OCI-LY7 (cell line): ENCODE measurements at regions not wholly inside any gene's neighbourhood (a gene's known extent, or its start where the extent isn't known, plus 50 kb on each side); places are given as distances from the start of the nearest gene placed in this dataset.

Experiments
- BruUV-seq: library from RNA; stranded (reverse); fragments of 400-500 nt; replicated peaks from 2 replicates; lab custom pipeline; 2021; lab: Mats Ljungman, UMichigan
- CTCF ChIA-PET: fragments of 300-600 bp; sonication (Branson Sonifier 250); formaldehyde crosslinking; loops from one replicate; lab custom pipeline; 2022; ENCODE audit warnings: antibody characterized with exemption; ENCODE audit not compliant: unreplicated experiment; lab: Charles Lee
- POLR2A ChIA-PET: fragments of 300-600 bp; sonication (Branson Sonifier 250); formaldehyde crosslinking; loops from one replicate; lab custom pipeline; 2022; ENCODE audit warnings: antibody characterized with exemption; lab: Charles Lee
- DNase-seq: peaks from one replicate; pipeline ENCODE4 v3.0.0-alpha.2; 2015; ENCODE audit warnings: low spot score
- H2AFZ ChIP-seq: fragments of 200-600 bp; sonication (generic), shearing (Covaris generic); 2 replicates; pipeline ENCODE4 v1.6.1; 2014; ENCODE audit warnings: mild to moderate bottlenecking, antibody characterized with exemption, low read length, moderate library complexity
- H3K27ac ChIP-seq: fragments of 200-600 bp; sonication (generic); 2 replicates; pipeline ENCODE4 v1.5.1; 2014; ENCODE audit warnings: mixed run types, low read depth, mild to moderate bottlenecking, moderate library complexity, low read length, inconsistent platforms; ENCODE audit not compliant: poor library complexity, severe bottlenecking
- H3K36me3 ChIP-seq: fragments of 200-600 bp; sonication (generic); 2 replicates; pipeline ENCODE4 v1.6.1; 2014; ENCODE audit warnings: mild to moderate bottlenecking, antibody characterized with exemption, low read length, moderate library complexity, mixed read lengths; ENCODE audit not compliant: insufficient read depth
- H3K4me1 ChIP-seq: fragments of 200-600 bp; sonication (generic); 2 replicates; pipeline ENCODE4 v1.5.1; 2014; ENCODE audit warnings: mild to moderate bottlenecking, low read length; ENCODE audit not compliant: insufficient read depth, poor library complexity, severe bottlenecking
- H3K4me2 ChIP-seq: fragments of 200-600 bp; sonication (generic); 2 replicates; pipeline ENCODE4 v1.6.1; 2014; ENCODE audit warnings: mild to moderate bottlenecking, low read length
- H3K4me3 ChIP-seq: fragments of 200-600 bp; sonication (generic); 2 replicates; pipeline ENCODE4 v1.5.1; 2014; ENCODE audit warnings: mild to moderate bottlenecking, low read depth, low read length; ENCODE audit not compliant: poor library complexity, severe bottlenecking
- H3K79me2 ChIP-seq: fragments of 200-600 bp; sonication (generic); 2 replicates; pipeline ENCODE4 v1.6.1; 2016; ENCODE audit warnings: low read depth, mild to moderate bottlenecking, low read length, moderate library complexity, mixed read lengths; ENCODE audit not compliant: insufficient read depth
- H3K9me2 ChIP-seq: fragments of 200-600 bp; sonication (generic); 2 replicates; pipeline ENCODE4 v1.6.1; 2016; ENCODE audit warnings: mild to moderate bottlenecking, low read length, mixed read lengths; ENCODE audit not compliant: insufficient read depth
- H3K9me3 ChIP-seq: fragments of 200-600 bp; sonication (generic); 2 replicates; pipeline ENCODE4 v1.6.1; 2014; ENCODE audit warnings: mild to moderate bottlenecking, mixed run types, low read length, mixed read lengths
- H4K20me1 ChIP-seq: fragments of 200-600 bp; sonication (generic); 2 replicates; pipeline ENCODE4 v1.6.1; 2014; ENCODE audit warnings: mild to moderate bottlenecking, antibody characterized with exemption, low read length, moderate library complexity, mixed read lengths; ENCODE audit not compliant: insufficient read depth
- CTCF ChIP-seq: fragments of 200-600 bp; sonication (generic); conservative IDR thresholded peaks from 2 replicates; pipeline ENCODE4 v1.5.1; 2014; ENCODE audit warnings: mild to moderate bottlenecking, antibody characterized with exemption, low read length, moderate library complexity, mixed read lengths
- EZH2phosphoT487 ChIP-seq: fragments of 200-600 bp; sonication (generic); IDR thresholded peaks from 2 replicates; pipeline ENCODE4 v1.6.1; 2018; ENCODE audit warnings: low read depth, borderline replicate concordance, mild to moderate bottlenecking, mixed run types, antibody characterized with exemption, low read length, moderate library complexity, mixed read lengths
- intact Hi-C: fragments of 100-400 bp; cut with micrococcal nuclease; formaldehyde crosslinking; loops from one replicate; pipeline ENCODE4 v1.10.0; 2022; ENCODE audit not compliant: unreplicated experiment

DNA sequence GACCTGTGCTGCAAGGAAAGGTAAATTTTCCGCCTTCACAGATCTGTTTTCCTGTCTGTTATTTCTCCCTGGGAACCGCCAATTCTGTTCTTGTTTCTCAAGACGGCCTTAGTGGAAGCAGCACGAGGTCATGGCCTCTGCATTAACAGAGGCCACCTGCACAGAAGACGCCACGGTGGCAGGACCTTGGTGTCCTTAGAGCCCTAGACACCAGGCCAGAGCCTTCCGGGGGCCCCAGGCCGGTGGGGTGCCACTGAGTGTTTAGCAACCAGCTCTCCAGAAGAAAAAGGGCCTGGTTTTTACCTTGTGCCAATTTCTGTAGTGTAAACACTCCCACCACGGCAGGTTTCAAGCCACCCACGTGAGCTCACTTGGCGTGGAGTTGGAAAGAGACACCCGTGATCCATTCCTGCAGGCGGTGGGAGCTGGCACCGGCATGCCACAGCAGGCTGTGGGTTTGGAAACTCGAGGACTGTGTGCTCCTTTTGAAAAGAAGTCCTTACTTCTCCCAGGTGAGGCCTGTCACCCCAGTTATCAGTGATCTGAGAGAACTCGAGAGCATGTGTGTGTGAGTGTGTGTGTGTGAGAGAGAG, 103.9 kb upstream of the HDAC4 start:
- H3K36me3 ChIP-seq: no peaks in the 10 kb centered on the region
- no peaks in the 10 kb centered on the region for H3K9me2 ChIP-seq
- no peaks in the 10 kb centered on the region for H3K79me2 ChIP-seq
- CTCF ChIA-PET: no interaction called here
- DNase-seq: no peak
- H3K4me3 ChIP-seq: no peak overlapping the region
- no peaks in the 10 kb centered on the region for H4K20me1 ChIP-seq
- no peak overlapping the region for H3K4me2 ChIP-seq
- no peaks in the 10 kb centered on the region for H3K9me3 ChIP-seq
- no peak overlapping the region for H3K27ac ChIP-seq
- POLR2A ChIA-PET: no interaction called here
- H2AFZ ChIP-seq: no peak overlapping the region
- no peaks in the 10 kb centered on the region for H3K4me1 ChIP-seq
- TF ChIP-seq EZH2phosphoT487 (no peak), CTCF (no peak)
- no TSS peak for BruUV-seq
- intact Hi-C loops: no loop called here

DNA sequence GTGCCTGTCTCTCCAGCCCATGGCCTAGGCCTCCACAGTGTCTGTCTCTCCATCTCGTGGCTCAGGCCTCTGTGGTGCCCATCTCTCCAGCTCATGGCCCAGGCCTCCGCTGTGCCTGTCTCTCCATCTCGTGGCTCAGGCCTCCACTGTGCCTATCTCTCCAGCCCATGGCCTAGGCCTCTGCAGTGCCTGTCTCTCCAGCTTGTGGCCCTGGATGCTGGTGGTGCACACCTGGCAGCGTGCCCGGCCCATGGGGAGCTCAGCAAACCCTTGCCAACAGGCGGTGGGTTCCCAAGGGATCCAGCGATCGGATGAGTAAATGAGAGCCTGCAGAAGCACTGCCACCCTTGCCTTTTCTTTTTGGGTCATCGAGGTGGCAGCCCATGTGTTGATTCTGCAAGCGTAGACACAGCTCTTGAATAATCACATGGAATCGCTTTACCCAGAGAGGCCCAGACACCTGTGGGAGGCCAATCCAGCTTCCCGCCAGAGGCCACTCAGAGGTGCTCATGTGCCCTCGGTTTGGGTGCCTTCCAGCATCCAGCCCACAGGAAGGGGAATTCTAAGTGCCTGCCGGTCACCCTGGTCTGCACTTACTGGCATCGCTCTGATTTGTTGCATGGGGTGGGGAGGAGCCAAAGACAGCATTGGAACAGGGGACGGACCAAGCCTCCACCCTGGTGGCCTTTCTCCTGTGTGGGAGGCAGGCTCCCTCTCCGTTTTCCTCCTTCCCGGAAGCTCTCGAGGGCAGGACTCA, 101.8 kb upstream of the HDAC4 start:
- no peak overlapping the region for H2AFZ ChIP-seq
- intact Hi-C loops: no loop called here
- no peaks in the 10 kb centered on the region for H3K36me3 ChIP-seq
- H3K4me1 ChIP-seq: no peaks in the 10 kb centered on the region
- TF ChIP-seq EZH2phosphoT487: no peak
- TF ChIP-seq CTCF: no peak
- no peaks in the 10 kb centered on the region for H3K79me2 ChIP-seq
- H3K27ac ChIP-seq: no peak overlapping the region
- BruUV-seq: no TSS peak
- H3K9me2 ChIP-seq: no peaks in the 10 kb centered on the region
- H3K4me3 ChIP-seq: no peak overlapping the region
- H4K20me1 ChIP-seq: no peaks in the 10 kb centered on the region
- H3K4me2 ChIP-seq: no peak overlapping the region
- H3K9me3 ChIP-seq: no peaks in the 10 kb centered on the region
- ChIA-PET POLR2A (interaction anchor here (0.5 to 0.6 kb wide), 2 partner anchors 9 to 249 kb away, joined by 3 to 5 read pairs; no protein-coding TSS in a partner anchor), CTCF (no interaction called here)
- DNase-seq: no peak
